Activated T-cell treated with anti-CD3 and anti-CD28 coated beads, Interleukin-2, amount 50 U/mL, for 48 hours (primary cell): ENCODE measurements at regions not wholly inside any gene's neighbourhood (a gene's known extent, or its start where the extent isn't known, plus 50 kb on each side); places are given as distances from the start of the nearest gene placed in this dataset.

Source experiments
- DNase-seq, 2 experiments: peaks; one replicate each; pipeline ENCODE4 v3.0.0-alpha.2; 2020

DNA sequence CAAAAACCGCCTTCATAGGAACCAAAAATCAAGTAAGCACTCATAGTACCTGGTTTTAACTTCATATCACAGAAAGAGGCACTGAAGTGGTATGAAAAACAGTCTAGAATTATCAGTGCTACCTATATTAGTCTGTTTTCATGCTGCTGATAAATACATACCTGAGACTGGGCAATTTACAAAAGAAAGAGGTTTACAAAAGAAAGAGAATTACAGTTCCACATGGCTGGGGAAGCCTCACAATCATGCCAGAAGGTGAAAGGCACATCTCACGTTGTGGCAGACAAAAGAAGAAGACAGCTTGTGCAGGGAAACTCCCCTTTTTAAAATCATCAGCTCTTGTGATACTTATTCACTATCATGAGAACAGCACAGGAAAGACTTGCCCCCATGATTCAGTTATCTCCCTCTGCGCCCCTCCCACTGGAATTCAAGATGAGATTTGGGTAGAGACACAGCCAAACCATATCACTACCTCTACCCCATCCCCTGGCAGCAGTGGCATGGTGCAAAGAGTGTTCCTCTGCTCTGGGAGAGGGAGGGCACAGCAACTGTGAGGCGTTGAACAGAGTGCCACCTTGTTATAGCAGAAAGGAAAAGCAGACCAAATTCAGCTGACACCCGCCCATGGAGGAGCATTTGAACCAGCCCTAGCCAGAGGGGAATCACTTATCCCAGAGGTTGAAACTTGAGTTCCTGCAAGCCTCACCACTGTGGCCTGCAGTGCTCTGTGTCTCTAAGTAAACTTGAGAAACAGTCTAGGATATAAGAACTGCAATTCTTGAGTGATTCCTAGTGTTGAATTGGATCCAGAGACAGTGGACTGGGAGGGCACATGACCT is 61.9 kb upstream of the PTPRZ1 start:
- no peak for DNase-seq

DNA sequence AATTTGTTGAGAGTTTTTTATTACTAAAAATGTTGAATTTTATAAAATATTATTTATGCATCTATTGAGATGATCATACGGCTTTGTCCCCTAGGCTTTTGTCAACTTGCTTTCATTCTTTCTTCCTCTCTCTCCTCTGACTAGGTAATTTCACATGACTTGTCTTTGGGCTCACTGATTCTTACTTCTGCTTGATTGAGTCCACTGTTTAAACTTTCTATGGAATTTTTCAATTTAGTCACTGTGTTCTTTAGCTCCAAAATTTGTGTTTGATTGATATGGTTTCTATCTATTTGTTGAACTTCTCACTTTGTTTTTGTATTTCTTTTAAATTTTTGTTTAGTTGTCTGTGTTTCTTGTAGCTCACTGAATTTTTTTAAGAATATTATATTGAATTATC is 65.9 kb upstream of the PTPRZ1 start:
- no peak for DNase-seq

DNA sequence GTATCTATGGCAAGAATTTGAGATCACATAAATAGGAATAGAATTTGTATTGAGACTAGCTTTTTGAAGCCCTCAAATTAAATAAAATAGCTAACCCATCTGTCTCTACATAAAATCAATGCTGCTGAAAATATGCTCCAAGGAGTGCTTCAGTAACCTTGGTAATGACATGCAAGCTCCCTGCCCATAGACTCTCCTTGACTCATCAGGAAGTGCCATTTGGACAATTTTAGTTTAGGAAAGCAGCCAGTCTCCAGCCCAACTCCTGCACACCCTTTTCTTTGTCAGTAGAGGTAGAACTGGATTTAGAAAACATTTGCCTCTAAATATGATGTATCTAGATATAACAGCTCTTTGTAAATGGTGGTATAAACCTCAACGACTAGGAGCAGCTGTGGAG is 69.9 kb upstream of the PTPRZ1 start:
- DNase-seq, result no peak

DNA sequence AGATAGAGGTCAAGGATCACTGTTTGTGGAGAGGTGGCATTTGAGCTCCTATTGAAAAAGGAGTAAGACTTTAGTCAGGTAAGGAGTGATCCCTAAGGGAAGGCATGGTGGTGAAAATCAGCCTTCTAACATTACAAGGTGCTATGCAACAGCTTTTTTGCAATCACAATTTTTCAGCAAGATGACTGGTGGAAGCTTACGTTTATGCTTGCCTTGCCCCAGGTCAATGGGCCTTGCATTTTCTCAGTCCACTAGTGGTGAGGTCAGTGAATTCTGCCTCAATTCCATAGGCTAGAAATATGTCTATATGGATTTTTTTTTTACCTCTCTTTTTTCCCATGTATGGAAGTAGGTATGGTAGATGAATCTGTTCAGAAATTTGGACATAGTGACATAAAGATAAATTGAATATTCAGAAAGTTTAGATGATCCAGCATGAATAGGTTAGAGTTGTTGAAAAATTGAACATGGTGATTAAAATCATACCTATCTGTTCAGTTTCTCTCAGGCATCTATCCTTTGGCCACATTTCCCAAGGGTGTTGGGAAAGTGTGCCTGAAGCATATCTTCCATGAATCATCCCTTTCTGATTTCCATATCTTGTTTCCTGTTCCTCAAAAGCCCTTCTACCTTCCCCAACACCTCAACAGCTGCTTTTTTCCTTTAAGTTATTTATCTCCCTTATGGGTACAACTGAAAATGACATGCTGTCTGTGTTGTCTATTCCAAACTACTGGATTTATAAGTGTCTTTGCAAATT is 71.9 kb upstream of the PTPRZ1 start:
- no peak for DNase-seq

DNA sequence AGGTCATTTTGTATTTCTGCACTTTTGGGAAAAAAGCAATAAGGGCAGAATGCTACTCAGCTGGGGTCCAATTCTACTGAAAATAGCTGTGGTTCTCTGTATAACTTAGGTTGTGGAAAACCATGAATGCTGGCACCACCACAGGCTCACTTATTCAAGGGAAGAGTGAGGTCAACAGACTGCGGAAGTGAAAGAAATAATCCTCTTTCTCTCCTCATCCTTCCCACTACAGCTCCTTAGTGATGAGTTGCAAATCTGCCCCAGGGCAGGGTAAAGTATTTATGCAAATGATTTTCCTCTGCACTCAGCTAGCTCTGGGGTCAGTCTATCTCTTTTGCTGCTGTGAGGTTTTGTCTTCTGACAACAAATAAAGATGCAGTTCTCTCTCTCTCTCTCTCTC is 74.1 kb upstream of the PTPRZ1 start:
- no peak for DNase-seq

DNA sequence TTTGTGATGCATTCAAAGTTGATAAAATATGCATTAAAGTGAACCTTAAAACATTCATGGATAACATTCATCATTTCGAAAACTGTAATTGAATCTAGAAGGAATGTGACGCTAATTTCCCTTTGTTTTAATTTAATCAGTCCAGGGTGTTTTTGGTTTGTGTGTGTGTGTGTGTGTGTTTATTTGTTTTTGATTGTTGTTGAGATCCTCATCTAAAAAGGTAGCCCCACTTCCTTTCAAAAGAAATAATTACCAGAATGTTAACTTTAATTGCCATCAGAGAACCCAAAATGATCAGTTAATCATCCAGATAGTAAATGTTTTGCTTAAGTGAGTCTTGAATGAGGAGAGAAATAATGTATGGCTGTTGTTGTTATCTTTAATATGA is 74.5 kb upstream of the PTPRZ1 start:
- DNase-seq, result no peak

DNA sequence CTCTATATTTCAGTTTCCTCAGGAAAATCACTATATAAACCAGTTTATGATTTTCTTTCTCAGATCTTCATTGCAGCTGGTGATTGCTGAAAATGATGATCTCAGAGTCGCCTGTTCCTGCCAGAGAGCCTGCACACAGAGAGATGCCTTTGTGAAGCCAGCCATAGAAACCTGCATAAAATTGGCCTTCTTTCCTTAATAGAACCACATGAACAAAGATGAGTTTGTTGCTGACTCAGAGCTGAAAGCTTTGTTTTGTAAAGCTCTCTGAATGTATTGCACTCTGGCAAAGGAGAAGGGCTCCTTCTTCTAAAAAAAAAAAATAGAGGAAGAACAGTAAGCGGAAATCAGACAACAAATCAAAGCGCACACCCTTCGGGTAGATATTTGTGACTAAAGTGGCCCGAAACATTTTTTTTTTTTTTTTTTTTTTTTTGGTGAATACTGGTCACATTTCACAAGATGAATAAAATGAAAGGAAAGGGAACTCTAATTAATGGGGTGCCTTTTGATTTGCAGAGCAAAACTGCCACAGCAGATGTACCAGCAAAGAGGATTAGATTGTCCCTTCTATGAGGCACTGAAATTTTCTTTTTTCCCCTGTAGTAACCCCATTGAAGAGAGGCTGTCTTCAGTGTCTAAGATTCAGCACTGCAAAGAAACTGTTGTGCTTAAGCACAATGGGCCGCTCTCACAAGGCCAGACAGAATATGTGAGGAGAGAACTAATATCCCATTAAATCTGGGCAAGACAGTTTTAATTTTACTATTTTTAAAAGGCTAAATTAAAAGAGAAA is 75.1 kb upstream of the PTPRZ1 start:
- DNase-seq, result no peak

DNA sequence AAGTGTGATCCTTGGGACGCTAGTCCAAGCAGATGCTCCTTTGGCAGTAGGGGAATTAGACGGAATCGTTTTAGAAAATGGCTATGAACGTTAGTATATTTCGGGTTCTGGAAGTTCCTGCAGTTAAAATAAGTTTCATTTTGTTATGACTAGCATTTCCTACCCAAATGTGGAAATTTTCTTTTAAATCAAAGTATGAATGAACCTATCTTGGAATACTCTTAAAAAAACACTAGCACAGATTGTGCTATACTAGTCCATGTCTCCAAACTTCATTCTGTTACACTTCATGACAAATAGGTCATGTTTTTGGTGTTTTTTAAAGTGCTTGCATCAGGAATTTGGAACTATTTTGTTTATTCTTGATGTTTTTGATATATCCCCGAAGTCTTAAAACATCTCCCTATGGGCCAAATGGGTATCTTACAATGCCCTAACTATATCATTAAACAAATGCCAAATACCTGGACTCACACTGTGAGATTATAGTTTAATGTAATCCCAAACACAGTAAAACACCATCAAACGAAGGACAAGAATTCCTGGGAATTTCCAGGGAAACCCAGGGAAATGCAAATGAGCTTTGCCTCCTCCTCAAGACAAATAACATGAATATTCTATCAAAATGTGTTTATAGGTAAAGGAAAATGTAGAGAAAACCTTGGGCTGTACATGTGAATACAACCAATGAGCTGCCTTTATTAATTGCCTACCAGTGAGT is 75.9 kb upstream of the PTPRZ1 start:
- no peak for DNase-seq

DNA sequence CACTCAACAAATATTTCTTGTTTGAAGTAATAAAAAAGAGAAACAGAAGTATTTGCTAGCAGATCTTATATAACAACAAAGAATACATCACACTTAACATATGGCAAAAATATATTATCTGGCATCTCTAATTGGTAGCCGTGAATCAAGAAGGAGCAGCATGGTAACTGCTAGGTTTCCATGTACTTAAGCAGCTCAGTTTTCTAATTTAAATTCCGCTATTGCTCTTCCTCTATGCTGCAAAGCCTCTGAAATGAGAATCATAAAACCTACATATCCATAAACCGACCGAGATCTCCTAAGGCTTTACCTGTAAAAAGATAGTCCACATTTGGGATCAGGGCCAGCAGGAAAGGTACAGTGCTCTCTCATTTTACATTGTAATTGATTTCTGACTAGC is 76.6 kb upstream of the PTPRZ1 start:
- no peak for DNase-seq

DNA sequence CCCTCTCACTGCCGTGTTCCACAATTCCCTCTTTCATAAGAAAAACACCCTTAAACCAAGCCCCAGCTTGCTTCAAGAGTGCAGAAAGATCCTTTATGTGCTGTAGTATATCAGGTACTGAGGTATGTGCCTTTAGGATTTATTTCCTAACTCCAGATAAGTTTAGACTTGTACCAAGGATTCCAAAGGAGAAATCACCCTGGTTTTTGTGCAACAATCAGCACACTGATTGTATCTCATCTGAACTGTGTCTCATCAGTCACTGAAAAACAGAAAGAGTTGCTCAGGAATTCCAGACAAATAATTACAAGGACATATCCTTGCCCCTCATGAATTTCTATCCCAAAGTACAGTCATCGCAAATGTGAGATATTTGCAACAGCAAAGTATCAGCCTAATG is 77.2 kb upstream of the PTPRZ1 start:
- DNase-seq, result no peak

DNA sequence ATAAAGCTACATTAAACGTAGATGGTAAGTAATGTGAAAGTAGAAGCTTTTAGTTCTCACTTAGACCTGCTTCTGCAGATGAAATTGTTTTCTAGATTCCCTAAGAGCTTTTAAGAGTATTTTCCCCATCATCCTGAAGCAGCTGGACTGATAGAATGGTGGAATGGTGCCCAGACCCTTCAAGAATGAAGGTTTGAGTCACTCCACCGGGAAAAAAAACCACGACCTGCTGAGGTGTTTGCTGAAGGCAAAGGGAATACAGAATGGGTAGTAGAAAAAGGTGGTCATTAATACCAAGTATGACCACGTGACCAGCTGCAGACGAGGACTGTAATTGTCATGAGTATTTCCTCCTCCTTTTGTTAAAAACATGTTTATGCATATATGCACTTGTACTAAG is 79.2 kb upstream of the PTPRZ1 start:
- DNase-seq, result no peak

DNA sequence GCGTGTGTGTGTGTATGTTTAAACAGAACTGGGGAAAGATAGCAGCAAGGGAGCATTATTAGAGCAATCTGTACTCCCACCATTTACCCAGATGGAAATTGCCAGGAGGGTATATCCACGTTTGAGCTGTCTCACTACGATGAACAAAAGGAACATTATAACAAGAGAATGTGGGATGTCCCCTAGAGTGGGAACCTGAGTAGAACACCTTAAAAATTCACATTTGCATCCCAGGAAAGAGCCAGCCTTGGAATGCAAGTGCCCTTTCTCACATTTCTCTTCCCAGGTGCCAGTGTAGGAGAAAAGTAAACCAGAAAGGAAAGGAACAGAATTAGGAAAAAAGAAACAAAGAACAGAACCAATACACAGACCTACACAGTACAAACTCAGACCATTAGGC is 95.3 kb upstream of the PTPRZ1 start:
- no peak for DNase-seq

DNA sequence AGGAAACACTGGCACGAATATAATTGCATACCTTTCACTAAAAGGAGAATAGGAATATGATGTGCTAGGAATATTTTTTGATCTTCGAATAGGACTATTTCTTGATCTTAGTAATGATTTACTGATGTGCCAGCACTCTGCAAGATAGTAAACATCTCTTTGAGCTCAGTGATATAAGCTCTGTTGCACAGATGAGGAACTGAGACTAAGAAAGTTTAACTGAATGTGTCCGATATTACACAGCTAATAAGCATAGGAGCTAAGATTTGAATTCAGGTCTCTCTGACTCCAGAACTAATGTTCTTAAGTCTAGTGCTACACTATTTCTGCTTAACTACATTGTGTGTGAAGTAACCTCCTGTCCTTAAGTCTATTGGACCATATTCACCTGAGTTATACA is 98.4 kb upstream of the PTPRZ1 start:
- DNase-seq, result no peak

DNA sequence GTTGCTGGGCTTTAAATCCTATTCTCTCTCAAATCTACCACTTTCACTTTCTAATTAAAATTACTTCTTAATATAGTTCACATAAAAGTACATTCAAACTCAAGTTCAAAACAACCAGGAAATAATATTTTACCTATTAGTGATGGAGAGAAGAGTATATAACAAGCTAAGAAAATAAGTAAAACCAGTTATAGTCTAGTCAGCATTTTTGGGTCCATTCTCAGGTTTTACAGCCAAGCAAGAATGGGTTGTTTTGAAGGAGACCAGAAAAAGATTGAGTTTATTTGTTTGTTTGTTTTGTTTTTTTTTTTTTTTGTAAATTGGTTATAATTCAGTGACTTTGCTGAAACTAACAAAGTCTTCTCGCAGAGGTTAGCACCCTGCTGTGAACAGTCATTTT is 106.3 kb upstream of the PTPRZ1 start:
- DNase-seq, result no peak

DNA sequence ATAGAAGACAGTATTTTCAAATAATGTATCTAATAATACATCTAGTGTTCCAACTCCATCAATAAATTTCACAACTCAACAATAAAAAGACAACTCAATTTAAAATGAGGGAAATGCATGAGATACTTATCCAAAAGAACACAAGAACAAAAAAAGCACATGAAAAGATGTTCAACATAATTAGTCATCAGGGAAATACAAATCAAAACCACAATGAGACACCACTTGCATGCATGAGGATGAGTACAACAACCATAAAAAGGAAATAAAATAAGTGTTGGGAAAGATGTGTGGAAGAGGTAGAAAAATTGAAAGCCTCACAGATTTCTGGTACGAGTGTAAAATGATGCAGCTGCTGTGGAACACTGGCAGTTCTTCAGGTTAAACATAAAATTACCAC is 111.6 kb upstream of the PTPRZ1 start:
- DNase-seq, result no peak

DNA sequence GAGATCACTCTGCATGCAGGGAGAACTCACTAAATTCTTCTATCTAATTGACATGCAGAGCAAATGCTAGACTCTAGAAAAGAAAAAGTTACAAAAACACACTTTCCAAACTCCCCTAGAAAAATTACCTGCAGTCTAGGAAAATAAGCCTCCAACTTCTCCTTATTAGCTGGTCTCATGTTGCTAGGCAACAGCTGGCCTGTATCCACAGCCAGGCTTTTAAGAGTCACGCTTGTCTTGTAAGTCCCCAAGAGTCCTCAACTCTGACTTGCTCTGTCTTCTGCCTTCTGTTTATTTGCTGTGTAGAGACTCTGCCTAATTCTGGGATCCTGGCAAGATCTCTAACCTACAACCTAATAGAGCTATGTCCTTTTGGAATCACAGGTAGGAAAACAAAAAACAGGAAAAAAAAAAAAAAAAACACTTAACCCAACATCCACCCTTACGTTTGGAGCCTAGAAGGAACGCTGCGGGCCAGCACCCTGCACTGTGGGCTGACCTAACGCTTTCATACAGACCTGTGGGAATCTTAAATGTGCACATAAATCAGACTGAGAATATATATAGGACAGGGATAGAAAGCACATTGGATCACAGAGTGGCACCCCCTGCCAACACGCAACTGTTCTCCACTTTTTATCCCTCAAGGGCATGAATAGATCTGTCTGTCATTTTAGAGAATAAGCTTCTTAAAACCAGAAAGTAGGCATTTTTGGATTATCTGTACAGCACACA is 117.0 kb upstream of the PTPRZ1 start:
- DNase-seq, result no peak

DNA sequence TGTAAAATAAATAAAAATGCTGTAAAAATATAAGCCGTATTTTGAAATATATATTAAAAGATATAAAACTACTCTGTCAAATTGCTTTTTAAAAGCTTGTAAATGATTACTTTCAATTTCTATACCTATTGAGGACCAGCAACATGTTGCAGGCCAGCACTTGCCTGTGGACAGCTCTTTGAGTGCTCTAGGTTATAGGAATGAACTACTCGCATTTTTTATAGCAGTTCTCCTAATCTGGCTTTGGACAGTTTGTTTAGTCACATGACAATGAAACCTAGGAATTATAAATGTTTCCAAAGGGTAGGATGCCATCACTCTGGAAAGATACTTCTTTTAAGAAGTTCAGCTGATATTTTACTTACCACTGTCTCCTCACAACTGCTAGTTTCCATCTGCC is 117.7 kb upstream of the PTPRZ1 start:
- no peak for DNase-seq

DNA sequence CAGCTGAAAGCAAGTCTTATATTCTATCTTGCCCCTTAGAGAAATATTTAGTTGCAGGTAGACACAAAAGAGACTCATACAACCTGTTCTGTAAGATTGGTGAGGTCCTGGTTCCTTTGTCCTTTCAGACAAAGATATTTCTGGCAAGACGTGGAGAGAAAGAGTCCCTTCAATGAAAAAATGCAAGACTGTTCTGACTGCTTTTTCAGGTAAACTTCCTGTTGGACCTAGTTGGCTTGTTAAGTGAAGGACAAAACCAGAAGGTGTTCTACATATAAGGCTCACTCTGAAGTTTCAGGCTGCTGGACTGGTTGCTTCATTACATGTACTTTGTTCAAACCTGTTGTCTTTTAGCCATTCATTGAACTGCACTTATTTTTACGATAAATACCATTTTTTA is 119.0 kb upstream of the PTPRZ1 start:
- no peak for DNase-seq

DNA sequence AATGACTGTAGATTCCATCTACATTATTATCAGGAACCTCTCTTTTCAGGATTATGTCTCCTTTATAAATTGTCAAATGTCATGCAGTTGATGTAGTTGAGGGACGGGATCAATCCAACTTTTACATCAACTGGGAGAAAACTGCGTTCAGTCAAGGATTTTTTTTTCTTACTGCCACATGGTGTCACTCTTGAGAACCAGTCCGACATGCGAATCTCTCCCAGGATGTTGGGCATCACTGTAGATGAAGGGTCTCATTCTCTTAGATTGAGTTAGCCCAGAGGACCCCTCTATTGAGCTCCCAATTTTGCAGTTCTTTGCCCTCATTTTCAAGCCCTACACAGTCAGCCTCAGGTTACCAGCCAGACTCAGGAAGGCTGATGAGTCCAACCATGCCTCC is 120.3 kb upstream of the PTPRZ1 start:
- DNase-seq, result no peak

DNA sequence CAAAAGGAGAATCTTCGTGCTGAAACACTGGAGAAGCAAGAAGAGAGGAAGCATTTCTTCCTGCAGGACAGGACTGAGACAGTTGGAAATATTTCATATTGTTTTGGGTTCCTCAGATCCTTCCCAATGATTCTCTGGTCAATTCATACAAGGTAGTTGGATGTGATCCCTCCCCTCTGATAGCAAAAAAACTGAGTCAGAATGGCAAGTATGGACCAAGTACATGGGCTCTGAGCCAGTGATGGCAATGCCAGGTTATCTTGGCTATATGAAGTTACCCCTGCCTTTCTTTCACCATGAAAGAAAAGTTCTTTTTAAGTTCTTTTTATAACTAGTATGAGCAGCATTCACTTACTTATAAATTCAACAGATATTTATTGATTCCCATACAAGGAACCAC is 124.4 kb upstream of the PTPRZ1 start:
- DNase-seq, result no peak

DNA sequence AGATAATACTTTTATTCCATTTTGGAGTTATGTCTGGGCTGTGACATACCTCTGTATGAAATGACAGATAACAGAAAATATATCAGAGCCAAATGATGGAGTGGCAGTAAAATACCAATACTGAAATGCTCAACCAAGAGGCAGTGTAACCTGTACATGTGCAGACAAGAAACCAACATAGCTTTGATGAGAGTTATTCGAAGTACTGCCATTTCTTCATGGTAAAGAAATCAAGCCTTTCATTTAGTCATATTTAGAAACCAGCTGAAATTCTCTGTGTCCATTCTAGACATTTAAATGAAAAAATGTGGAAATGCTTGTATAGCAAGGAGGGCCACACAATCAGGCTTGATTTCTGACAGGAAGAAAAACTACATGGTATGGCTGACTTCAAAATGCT is 127.1 kb upstream of the PTPRZ1 start:
- DNase-seq, result no peak

DNA sequence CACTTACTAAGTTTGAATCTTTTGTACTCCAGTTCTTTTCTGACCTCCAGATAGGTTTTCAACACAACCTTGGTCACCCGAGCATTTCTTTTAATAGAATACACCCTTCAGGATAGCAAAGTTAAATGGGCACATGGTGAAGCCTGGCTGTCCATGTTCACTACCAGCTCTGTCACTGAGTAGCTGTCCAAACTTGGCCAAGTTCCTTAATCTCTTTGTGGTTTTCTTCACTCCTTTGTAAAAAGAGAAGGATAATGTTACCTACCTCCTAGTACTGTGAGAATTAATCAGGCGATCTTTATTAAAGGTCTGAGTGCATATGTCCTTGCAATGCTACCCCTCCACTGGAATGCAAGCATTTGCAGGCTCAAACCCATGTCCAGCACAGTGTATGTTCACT is 128.1 kb upstream of the PTPRZ1 start:
- DNase-seq, result no peak
